ENCODE measurements at regions not wholly inside any gene's neighbourhood (a gene's known extent, or its start where the extent isn't known, plus 50 kb on each side); places are given as distances from the start of the nearest gene placed in this dataset.

GRCh38 chr5:4725594-4725993, 414.5 kb upstream of the ADAMTS16 start:
- H3K4me3 ChIP-seq (ENCODE audit: low read depth, low read length), result no peak overlapping the region
- no peak for TF ChIP-seq CTCF (IDR thresholded peaks at IDR 0.05; ENCODE audit: low read depth, low read length)
- in situ Hi-C loops (cut with HindIII; ENCODE audit: low sequenced_read_pairs), result no loop called here
- no peak for DNase-seq (ENCODE audit: low read depth, low spot score)

- in situ Hi-C loops (cut with HindIII; ENCODE audit: low sequenced_read_pairs), result no loop called here
- TF ChIP-seq CTCF (IDR thresholded peaks at IDR 0.05; ENCODE audit: low read depth, low read length), result no peak
- H3K4me3 ChIP-seq (ENCODE audit: low read depth, low read length), result no peak overlapping the region
- no peak for DNase-seq (ENCODE audit: low read depth, low spot score)
These were observed 409.9 kb upstream of the ADAMTS16 start for GRCh38 chr5:4730279-4730678.

GRCh38 chr5:4734348-4734747, 405.8 kb upstream of the ADAMTS16 start:
- in situ Hi-C loops (cut with HindIII; ENCODE audit: low sequenced_read_pairs), result no loop called here
- H3K4me3 ChIP-seq (ENCODE audit: low read depth, low read length), result no peak overlapping the region
- no peak for TF ChIP-seq CTCF (IDR thresholded peaks at IDR 0.05; ENCODE audit: low read depth, low read length)
- DNase-seq (ENCODE audit: low read depth, low spot score), result no peak

GRCh38 chr5:4735261-4735660, 404.9 kb upstream of the ADAMTS16 start:
- in situ Hi-C loops (cut with HindIII; ENCODE audit: low sequenced_read_pairs), result no loop called here
- TF ChIP-seq CTCF (IDR thresholded peaks at IDR 0.05; ENCODE audit: low read depth, low read length), result no peak
- H3K4me3 ChIP-seq (ENCODE audit: low read depth, low read length), result no peak overlapping the region
- DNase-seq (ENCODE audit: low read depth, low spot score), result no peak

- H3K4me3 ChIP-seq (ENCODE audit: low read depth, low read length), result no peak overlapping the region
- in situ Hi-C loops (cut with HindIII; ENCODE audit: low sequenced_read_pairs), result no loop called here
These were observed 402.3 kb upstream of the ADAMTS16 start for GRCh38 chr5:4737868-4738267.

GRCh38 chr5:4738298-4738697, 401.8 kb upstream of the ADAMTS16 start:
- TF ChIP-seq CTCF (IDR thresholded peaks at IDR 0.05; ENCODE audit: low read depth, low read length), result no peak
- no peak for DNase-seq (ENCODE audit: low read depth, low spot score)
- in situ Hi-C loops (cut with HindIII; ENCODE audit: low sequenced_read_pairs), result no loop called here
- no peak overlapping the region for H3K4me3 ChIP-seq (ENCODE audit: low read depth, low read length)

More at GRCh38 chr5:4737868-4738267, 402.3 kb upstream of the ADAMTS16 start:
- DNase-seq (ENCODE audit: low read depth, low spot score), result no peak
- TF ChIP-seq CTCF (IDR thresholded peaks at IDR 0.05; ENCODE audit: low read depth, low read length), result no peak

- no peak overlapping the region for H3K4me3 ChIP-seq (ENCODE audit: low read depth, low read length)
- DNase-seq (ENCODE audit: low read depth, low spot score), result no peak
- in situ Hi-C loops (cut with HindIII; ENCODE audit: low sequenced_read_pairs), result no loop called here
- TF ChIP-seq CTCF (IDR thresholded peaks at IDR 0.05; ENCODE audit: low read depth, low read length), result no peak
These were observed 400.0 kb upstream of the ADAMTS16 start for GRCh38 chr5:4740156-4740555.

All from astrocyte of the spinal cord (primary cell).